Fibroblast of the conjunctiva (primary cell): ENCODE measurements at regions not wholly inside any gene's neighbourhood (a gene's known extent, or its start where the extent isn't known, plus 50 kb on each side); places are given as distances from the start of the nearest gene placed in this dataset.
"Not testable (repeated sequence)": the region's sequence is repeated elsewhere in the genome, so short reads cannot be mapped to it uniquely, and the experiment has no call there.

ENCODE experiments used
- DNase-seq: peaks from one replicate; pipeline ENCODE4 v3.0.0-alpha.2; 2010; ENCODE audit warnings: low read depth

DNA sequence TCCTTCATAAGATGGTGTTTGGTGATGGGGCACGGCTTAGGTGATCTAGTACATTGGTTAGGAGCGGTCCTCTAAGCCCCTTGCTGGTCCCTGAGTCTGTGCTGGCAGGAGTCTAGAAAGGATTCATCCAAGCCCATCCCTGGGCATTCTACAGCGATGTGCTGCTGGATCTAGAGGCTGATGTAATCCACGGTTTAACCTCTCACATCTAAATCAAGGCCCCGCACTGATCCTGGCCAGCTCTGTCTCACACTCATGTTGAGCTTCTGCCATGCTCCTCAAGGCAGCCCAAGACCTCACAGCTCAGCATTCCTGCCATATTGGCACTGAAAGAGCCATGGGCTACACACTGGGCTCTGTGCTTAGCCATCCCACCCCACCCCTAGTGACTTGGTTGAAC, 664.8 kb downstream of the STK39 start:
- DNase-seq, result no peak

DNA sequence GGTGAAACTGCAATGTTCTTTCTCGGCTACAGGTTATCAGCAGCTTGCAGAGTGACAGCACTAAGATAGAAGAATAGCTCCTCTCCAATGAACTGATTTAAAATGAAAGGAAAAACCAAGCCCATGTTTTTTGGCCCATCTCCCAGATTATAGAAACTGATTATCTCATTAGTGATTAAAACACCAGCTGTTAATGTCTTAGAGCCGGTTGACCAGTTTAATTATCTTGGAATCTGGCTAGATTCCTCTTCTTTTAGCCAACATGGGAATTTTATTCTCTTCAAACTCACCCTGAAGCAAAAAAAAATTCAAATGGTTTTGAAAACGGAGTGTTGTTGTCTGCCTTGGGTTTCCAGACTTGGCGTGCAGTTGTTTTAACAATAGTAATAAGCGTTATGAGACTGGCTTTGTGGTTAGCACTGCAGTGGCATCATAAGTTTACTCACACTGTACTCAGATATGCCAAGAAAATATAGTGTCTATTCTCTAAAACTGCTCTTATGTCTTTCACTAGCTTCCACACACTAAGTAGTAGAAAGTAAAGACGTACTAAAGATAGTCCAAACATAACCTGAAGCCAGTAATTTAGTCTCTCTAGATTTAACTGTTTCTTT, 665.3 kb downstream of the STK39 start:
- no peak for DNase-seq

- DNase-seq, result no peak
Measured at GRCh38 chr2:167579826-167580225, 667.6 kb downstream of the STK39 start.

- DNase-seq, result no peak
Measured at GRCh38 chr2:167575276-167575675, 672.1 kb downstream of the STK39 start.

DNA sequence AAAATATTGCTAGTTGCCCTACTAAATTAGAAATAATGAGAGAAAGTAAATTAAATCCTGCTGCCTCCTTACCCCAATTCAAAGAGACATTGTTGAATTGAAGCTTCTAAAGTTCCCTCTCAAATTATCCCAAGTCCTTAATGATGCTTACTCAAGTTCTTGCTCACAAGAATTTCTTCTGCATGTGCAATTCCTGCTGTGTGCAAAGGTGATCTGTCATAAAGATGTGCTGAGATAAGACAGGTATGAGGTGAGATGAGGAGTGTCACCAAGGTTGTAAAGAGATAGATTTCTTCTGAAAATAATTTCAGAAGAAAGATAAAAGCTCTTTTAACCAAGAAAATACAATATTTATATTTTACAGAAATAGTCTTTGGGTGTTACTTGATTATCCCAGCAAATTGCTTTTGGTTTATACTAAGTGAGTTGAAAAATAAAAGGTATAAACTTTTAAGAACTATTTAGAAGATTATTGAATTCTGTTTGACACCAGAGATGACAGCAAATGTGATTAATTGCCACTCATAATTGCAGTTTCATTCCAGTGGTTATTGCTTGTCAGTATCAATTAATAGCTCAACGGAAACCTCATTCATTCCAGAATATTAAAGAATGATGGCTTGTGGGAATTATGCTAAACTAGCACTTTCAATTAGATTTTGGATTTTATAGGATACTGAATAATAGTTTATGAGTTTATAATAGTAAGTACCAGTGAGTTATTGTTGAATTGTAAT, 674.3 kb downstream of the STK39 start:
- DNase-seq, result no peak

DNA sequence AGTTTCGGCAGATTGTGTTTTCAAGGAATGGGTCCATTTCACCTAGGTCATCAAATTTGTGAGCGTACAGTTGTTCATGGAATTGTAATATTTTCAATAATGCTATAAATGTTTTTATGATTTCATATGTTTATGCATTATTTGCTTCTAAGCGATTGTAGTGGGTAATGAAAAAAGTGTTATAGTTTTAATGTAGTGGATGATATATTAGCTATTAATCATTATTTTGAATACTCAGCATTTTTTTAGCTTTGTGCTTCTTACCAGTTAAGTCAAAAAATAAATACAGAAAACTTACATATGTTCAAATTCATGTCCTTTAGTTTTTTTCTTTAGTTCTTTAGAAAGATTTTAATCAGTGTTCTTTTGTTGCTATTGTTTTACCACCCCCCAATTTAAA, 677.0 kb downstream of the STK39 start:
- no peak for DNase-seq

DNA sequence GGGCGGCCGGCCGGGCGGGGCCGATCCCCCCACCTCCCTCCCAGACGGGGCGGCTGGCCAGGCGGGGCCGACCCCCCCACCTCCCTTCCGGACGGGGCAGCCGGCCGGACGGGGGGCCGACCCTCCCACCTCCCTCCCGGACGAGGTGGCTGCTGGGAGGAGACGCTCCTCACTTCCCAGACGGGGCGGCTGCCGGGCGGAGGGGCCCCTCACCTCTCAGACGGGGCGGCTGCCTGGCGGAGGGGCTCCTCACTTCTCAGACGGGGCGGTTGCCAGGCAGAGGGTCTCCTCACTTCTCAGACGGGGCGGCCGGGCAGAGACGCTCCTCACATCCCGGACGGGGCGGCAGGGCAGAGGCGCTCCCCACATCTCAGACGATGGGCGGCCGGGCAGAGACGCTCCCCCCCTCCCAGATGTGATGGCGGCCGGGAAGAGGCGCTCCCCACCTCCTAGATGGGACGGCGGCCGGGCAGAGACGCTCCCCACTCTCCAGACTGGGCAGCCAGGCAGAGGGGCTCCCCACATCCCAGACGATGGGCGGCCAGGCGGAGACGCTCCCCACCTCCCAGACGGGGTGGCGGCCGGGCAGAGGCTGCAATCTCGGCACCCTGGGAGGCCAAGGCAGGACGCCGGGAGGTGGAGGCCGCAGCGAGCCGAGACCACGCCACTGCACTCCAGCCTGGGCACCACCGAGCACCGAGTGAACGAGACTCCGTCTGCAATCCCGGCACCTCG, 675.8 kb downstream of the XIRP2 start:
- DNase-seq, result not testable (repeated sequence)

DNA sequence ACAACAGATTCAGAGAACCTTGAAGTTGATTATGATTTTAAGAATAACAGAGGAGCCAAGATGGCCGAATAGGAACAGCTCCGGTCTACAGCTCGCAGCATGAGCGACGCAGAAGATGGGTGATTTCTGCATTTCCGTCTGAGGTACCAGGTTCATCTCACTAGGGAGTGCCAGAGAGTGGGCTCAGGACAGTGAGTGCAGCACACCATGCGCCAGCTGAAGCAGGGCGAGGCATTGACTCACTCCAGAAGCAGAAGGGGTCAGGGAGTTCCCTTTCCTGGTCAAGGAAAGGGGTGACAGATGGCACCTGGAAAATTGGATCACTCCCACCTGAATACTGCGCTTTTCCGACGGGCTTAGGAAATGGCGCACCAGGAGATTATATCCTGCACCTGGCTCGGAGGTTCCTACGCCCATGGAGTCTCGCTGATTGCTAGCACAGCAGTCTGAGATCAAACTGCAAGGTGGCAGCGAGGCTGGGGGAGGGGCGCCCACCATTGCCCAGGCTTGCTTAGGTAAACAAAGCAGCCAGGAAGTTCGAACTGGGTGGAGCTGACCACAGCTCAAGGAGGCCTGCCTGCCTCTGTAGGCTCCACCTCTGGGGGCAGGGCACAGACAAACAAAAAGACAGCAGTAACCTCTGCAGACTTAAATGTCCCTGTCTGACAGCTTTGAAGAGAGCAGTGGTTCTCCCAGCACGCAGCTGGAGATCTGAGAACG, 670.2 kb downstream of the XIRP2 start:
- not testable (repeated sequence) for DNase-seq

- DNase-seq, result no peak
Measured at GRCh38 chr2:167555098-167555720, 666.9 kb downstream of the XIRP2 start.

DNA sequence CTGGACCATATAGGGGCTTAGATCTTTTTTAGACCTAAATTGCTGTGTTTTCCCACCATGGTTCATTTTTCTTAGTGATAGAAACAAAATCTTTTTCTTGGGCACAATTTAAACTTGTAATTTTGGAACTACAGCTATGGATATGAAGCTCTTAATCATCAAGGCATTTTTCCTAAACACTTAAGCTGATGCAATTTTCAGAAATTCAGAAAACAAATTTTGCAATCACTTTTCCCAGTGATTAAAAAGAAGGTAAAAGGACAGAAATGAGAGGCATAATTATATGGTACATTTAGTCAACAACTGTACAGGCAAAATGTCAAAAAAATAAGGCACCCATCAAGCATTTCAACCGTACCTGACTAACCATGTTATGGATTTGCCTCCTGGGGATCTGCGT, 665.4 kb downstream of the XIRP2 start:
- DNase-seq, result no peak

- no peak for DNase-seq
Measured at GRCh38 chr2:167551416-167551815, 663.1 kb downstream of the XIRP2 start.

GRCh38 chr2:167550448-167550847, 662.2 kb downstream of the XIRP2 start:
- DNase-seq, result peak; percentile 1

GRCh38 chr2:167548396-167548795, 660.1 kb downstream of the XIRP2 start:
- no peak for DNase-seq

- no peak for DNase-seq
Measured at GRCh38 chr2:167544602-167545001, 656.3 kb downstream of the XIRP2 start.

- no peak for DNase-seq
Measured at GRCh38 chr2:167543721-167544120, 655.4 kb downstream of the XIRP2 start.

GRCh38 chr2:167537743-167538142, 649.5 kb downstream of the XIRP2 start:
- no peak for DNase-seq

DNA sequence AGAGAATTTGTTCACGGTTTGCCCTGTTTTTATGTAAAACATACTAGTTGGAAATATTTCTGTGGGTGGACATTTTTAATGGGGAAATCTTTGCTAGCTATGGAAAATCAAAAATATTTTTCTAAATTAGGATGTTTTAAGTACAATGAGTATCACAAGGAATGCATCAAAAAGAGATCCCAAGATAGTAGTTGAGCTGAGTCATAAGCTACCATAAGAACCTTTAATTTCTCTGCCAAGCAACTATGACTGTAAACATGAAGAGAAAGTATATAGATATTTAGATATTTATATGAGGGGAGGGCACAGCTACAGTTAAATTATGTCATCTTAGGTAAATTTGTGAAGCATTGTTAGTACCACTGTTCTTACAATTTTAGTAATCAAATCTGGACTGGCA, 646.2 kb downstream of the XIRP2 start:
- DNase-seq, result no peak

- DNase-seq, result no peak
Measured at GRCh38 chr2:167524786-167525185, 636.5 kb downstream of the XIRP2 start.

DNA sequence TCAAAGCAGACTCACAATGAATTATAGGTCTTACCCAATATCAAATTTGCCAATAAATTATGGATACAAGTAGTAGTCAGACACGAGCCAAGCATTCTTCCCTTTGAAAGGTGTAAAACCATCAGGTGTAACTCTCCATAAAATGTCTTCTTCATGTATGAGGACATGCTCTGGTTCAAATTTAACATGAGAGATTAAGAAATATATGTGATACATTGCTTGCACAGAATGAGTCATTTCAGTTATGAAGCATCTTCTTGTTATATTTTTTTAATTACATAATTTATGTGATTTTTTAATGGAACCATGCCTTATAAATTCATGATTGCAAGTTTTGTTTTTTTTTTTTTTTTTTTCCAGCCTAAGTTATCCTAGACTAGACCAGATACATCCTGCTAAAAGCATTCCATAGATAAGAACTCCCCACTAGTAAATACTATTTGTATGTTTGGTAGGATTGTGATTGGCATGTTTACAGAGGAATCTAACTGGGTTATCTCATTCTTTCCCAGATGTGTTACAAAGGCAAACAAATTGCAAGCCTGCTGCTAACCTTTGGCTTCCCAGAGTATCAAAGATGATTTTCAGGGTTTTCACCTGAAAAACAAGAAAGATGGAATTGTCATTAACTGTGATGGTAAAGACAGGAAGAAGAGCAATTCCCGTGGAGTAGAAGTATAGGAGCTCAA, 621.9 kb downstream of the XIRP2 start:
- no peak for DNase-seq

- DNase-seq, result peak; percentile 55
Measured at GRCh38 chr2:167509586-167509985, 621.3 kb downstream of the XIRP2 start.

DNA sequence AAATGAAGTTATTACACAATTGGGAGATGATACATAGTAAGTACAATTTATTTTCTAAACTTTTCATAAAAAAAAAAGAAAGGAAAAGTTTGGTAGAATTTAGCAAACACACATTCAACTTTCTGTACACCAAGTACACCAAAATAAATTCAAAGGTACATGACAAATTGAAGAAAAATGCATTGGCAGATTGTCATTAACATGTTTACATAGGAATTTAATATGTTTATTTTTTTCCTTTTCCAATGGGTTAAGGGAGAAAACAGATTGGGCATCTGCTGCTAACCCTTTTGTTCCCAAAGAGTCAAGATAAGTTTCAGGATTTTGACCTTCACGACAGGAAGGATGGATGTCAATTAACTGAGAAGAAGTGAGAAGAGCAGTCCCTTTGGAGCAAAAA, 620.4 kb downstream of the XIRP2 start:
- DNase-seq, result no peak

DNA sequence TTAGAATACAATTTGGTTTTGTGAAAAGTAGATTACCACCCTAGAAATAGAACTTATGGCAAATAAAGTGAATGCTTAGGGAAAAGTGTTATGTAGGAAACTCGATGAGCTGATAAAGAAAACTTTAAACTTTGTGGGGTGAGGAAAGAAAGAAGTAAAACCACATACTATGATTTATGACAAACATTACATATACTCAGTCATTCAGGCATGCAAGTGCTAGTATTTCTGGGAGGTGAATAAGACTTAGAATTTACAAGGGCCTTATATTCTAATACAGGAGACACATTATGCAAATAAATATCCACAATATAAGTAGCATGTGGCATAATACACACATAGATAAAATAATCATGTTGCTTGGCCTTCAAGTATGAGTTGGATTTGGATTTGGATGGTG, 618.1 kb downstream of the XIRP2 start:
- no peak for DNase-seq
